ENCODE measurements at regions not wholly inside any gene's neighbourhood (a gene's known extent, or its start where the extent isn't known, plus 50 kb on each side); places are given as distances from the start of the nearest gene placed in this dataset.

DNA sequence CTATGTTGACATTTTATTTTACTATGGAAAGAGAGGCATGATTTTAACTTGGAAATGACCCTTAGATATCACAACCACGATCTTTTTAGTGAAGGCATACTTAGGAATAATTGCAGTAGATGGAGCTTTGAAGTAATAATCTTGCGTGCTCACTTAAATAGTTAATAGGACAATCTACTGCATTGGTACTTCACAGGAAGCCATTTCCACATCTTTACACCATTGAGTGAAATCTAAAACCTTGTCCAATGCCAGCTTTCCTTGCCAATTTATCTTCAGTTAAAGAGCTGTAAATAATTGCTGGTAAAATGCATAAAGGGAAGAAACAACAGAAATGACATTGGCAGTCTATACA lies 586.3 kb downstream of the ADGRL2 start (continued):
- TF ChIP-seq, protein P1, sequence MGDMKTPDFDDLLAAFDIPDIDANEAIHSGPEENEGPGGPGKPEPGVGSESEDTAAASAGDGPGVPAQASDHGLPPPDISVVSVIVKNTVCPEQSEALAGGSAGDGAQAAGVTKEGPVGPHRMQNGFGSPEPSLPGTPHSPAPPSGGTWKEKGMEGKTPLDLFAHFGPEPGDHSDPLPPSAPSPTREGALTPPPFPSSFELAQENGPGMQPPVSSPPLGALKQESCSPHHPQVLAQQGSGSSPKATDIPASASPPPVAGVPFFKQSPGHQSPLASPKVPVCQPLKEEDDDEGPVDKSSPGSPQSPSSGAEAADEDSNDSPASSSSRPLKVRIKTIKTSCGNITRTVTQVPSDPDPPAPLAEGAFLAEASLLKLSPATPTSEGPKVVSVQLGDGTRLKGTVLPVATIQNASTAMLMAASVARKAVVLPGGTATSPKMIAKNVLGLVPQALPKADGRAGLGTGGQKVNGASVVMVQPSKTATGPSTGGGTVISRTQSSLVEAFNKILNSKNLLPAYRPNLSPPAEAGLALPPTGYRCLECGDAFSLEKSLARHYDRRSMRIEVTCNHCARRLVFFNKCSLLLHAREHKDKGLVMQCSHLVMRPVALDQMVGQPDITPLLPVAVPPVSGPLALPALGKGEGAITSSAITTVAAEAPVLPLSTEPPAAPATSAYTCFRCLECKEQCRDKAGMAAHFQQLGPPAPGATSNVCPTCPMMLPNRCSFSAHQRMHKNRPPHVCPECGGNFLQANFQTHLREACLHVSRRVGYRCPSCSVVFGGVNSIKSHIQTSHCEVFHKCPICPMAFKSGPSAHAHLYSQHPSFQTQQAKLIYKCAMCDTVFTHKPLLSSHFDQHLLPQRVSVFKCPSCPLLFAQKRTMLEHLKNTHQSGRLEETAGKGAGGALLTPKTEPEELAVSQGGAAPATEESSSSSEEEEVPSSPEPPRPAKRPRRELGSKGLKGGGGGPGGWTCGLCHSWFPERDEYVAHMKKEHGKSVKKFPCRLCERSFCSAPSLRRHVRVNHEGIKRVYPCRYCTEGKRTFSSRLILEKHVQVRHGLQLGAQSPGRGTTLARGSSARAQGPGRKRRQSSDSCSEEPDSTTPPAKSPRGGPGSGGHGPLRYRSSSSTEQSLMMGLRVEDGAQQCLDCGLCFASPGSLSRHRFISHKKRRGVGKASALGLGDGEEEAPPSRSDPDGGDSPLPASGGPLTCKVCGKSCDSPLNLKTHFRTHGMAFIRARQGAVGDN (IDR thresholded peaks at IDR 0.05): no peak
- TF ChIP-seq, protein P2, sequence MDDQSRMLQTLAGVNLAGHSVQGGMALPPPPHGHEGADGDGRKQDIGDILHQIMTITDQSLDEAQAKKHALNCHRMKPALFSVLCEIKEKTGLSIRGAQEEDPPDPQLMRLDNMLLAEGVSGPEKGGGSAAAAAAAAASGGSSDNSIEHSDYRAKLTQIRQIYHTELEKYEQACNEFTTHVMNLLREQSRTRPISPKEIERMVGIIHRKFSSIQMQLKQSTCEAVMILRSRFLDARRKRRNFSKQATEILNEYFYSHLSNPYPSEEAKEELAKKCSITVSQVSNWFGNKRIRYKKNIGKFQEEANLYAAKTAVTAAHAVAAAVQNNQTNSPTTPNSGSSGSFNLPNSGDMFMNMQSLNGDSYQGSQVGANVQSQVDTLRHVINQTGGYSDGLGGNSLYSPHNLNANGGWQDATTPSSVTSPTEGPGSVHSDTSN (IDR thresholded peaks at IDR 0.05; ENCODE audit: insufficient replicate concordance, low read depth, low read length): no peak
- TF ChIP-seq RAD51 (IDR thresholded peaks at IDR 0.05): no peak
- TF ChIP-seq, protein P3, sequence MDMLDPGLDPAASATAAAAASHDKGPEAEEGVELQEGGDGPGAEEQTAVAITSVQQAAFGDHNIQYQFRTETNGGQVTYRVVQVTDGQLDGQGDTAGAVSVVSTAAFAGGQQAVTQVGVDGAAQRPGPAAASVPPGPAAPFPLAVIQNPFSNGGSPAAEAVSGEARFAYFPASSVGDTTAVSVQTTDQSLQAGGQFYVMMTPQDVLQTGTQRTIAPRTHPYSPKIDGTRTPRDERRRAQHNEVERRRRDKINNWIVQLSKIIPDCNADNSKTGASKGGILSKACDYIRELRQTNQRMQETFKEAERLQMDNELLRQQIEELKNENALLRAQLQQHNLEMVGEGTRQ (IDR thresholded peaks at IDR 0.05; ENCODE audit: borderline replicate concordance, low read depth, low read length): no peak
- no peak for TF ChIP-seq NR2C1 (IDR thresholded peaks at IDR 0.05)
- TF ChIP-seq ZNF207 (IDR thresholded peaks at IDR 0.05; ENCODE audit: borderline replicate concordance): no peak
- TF ChIP-seq TARDBP (IDR thresholded peaks at IDR 0.05; ENCODE audit: borderline replicate concordance): no peak
- TF ChIP-seq, protein P4, sequence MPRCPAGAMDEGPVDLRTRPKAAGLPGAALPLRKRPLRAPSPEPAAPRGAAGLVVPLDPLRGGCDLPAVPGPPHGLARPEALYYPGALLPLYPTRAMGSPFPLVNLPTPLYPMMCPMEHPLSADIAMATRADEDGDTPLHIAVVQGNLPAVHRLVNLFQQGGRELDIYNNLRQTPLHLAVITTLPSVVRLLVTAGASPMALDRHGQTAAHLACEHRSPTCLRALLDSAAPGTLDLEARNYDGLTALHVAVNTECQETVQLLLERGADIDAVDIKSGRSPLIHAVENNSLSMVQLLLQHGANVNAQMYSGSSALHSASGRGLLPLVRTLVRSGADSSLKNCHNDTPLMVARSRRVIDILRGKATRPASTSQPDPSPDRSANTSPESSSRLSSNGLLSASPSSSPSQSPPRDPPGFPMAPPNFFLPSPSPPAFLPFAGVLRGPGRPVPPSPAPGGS (IDR thresholded peaks at IDR 0.05; ENCODE audit: borderline replicate concordance, insufficient read depth, low read depth, low read length, poor library complexity, severe bottlenecking): no peak
- TF ChIP-seq, protein P5, sequence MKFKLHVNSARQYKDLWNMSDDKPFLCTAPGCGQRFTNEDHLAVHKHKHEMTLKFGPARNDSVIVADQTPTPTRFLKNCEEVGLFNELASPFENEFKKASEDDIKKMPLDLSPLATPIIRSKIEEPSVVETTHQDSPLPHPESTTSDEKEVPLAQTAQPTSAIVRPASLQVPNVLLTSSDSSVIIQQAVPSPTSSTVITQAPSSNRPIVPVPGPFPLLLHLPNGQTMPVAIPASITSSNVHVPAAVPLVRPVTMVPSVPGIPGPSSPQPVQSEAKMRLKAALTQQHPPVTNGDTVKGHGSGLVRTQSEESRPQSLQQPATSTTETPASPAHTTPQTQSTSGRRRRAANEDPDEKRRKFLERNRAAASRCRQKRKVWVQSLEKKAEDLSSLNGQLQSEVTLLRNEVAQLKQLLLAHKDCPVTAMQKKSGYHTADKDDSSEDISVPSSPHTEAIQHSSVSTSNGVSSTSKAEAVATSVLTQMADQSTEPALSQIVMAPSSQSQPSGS (IDR thresholded peaks at IDR 0.05; ENCODE audit: low read length): no peak
- TF ChIP-seq GATAD2B (conservative IDR thresholded peaks at IDR 0.05; ENCODE audit: low read depth): no peak
- TF ChIP-seq MYB (IDR thresholded peaks at IDR 0.05; ENCODE audit: borderline replicate concordance, low read depth, low read length): no peak
- TF ChIP-seq HDAC6 (IDR thresholded peaks at IDR 0.05; ENCODE audit: unreplicated experiment): no peak
- no peak for TF ChIP-seq CHD2 (IDR thresholded peaks at IDR 0.05; ENCODE audit: borderline replicate concordance, low read depth, low read length)
- TF ChIP-seq, protein P6, sequence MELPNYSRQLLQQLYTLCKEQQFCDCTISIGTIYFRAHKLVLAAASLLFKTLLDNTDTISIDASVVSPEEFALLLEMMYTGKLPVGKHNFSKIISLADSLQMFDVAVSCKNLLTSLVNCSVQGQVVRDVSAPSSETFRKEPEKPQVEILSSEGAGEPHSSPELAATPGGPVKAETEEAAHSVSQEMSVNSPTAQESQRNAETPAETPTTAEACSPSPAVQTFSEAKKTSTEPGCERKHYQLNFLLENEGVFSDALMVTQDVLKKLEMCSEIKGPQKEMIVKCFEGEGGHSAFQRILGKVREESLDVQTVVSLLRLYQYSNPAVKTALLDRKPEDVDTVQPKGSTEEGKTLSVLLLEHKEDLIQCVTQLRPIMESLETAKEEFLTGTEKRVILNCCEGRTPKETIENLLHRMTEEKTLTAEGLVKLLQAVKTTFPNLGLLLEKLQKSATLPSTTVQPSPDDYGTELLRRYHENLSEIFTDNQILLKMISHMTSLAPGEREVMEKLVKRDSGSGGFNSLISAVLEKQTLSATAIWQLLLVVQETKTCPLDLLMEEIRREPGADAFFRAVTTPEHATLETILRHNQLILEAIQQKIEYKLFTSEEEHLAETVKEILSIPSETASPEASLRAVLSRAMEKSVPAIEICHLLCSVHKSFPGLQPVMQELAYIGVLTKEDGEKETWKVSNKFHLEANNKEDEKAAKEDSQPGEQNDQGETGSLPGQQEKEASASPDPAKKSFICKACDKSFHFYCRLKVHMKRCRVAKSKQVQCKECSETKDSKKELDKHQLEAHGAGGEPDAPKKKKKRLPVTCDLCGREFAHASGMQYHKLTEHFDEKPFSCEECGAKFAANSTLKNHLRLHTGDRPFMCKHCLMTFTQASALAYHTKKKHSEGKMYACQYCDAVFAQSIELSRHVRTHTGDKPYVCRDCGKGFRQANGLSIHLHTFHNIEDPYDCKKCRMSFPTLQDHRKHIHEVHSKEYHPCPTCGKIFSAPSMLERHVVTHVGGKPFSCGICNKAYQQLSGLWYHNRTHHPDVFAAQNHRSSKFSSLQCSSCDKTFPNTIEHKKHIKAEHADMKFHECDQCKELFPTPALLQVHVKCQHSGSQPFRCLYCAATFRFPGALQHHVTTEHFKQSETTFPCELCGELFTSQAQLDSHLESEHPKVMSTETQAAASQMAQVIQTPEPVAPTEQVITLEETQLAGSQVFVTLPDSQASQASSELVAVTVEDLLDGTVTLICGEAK (IDR thresholded peaks at IDR 0.05; ENCODE audit: borderline replicate concordance): no peak
- TF ChIP-seq, protein P7, sequence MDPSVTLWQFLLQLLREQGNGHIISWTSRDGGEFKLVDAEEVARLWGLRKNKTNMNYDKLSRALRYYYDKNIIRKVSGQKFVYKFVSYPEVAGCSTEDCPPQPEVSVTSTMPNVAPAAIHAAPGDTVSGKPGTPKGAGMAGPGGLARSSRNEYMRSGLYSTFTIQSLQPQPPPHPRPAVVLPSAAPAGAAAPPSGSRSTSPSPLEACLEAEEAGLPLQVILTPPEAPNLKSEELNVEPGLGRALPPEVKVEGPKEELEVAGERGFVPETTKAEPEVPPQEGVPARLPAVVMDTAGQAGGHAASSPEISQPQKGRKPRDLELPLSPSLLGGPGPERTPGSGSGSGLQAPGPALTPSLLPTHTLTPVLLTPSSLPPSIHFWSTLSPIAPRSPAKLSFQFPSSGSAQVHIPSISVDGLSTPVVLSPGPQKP (IDR thresholded peaks at IDR 0.05; ENCODE audit: low read depth, low read length): no peak
